ENCODE measurements at regions not wholly inside any gene's neighbourhood (a gene's known extent, or its start where the extent isn't known, plus 50 kb on each side); places are given as distances from the start of the nearest gene placed in this dataset.

DNA sequence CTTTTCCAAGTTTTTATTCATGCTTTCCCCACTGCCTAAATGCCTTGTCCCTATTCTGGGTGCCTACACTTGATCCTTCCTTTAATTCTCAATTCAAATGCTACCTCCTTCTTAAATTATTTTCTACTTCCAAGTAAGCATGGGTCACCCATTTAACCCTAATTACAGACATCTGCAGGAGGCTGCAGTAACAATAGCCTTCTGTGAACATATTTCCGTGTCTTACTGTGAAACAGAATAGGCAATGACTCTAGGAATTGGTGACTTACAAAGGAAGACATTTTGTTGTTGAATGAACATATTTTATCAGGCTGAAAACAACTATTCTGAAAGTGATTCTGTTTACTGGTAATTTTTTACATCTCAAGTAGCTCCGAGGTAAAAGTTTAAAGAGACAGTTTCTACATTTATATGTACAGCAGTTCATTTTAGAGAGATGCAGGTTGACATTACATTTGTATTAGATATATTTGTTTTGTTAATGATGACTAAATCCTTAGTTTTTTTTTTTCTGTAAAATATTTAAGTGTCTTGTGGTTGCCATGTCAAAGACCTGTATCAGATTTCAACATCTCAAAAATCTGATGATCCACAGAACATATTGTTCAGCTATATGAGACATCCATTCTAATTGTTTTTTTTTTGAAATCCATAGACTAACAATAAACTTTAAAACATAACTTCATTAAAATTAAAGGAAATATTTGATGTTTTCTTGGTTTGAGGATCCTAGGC, 316.8 kb downstream of the CASP12 start (continued):
- TF ChIP-seq ZNF274 (IDR thresholded peaks at IDR 0.05; ENCODE audit: borderline replicate concordance, extremely low read depth, low read length) = no peak

Measured in H1 (cell line).